GM21360 (cell line): ENCODE measurements at regions not wholly inside any gene's neighbourhood (a gene's known extent, or its start where the extent isn't known, plus 50 kb on each side); places are given as distances from the start of the nearest gene placed in this dataset.

Source experiments
- ATAC-seq: cut with Tn5 transposase; IDR thresholded peaks from one replicate; pipeline ENCODE4 v1.9.1; 2021; ENCODE audit warnings: mild to moderate bottlenecking, moderate library complexity; ENCODE audit not compliant: unreplicated experiment

DNA sequence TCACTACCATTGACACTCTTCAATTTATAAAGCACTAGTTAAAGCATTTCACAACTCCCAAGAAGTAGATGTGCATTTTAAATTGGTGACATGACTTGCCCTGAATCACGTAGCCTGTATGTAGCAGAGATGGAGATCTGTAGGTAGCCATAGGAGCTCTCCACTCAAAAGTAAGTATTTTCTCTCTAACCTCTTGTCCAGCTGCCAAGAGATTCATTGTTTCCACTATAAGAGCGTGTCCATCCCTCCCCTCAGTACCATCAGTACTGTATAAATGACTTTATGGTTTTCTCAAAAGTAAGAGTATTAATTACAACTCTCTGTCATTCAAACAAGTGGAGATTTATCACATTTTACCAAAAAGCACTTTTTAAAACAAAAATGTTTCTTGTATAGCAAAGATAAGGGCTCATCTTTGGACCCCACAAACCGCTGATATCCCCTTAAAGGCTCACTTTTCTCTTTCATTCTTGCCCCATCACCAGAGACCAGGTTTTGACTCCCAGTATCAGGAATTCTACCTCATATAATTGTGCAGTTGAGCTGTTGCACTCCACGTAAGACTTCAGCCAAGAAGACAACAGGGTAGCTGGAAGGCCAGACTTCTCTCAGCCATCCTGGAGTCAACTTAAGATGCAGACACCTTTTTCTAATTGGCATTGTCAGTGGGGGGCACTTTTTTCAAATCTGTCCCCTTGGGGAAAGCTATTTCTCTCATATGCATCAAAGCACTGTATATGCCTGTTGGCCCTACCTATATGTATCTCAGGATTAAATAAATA is 78.0 kb upstream of the GALNT5 start:
- no peak for ATAC-seq

DNA sequence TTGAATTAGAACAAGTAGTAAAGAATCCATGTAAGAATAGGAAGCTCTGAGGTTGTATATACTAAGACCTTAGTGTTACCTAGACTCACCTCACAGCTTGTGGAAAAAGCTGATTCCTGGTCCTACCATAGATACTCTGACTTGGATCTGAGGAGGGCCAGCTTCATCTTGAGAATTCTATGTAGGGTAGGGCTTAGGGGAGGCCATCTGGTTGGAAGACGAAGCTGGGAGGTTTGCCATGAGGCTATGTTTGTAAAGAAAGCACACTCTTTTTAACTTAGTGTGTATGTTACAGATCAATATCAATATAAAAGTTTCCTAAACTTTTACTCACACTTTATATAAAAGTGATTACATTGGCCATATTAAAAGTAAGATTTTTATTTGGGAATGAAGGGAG is 77.1 kb upstream of the GALNT5 start:
- no peak for ATAC-seq

DNA sequence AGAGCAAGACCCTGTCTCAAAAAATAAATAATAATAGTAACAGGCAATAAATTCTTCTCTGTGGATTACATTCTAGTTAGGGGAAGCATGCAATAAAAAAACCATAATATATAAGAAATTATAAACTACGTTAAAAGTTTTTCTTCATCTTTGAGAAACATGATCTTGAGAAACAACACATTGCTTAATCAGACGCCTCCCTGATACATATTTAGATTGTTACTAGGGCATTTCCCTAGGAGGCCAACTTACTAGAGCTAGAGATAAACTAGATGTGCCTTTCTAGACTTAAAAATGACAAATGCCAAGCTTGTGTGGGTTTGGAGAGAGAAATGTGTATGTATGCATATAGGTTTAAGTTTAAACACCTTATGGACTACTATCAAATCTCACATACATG is 76.3 kb upstream of the GALNT5 start:
- no peak for ATAC-seq

DNA sequence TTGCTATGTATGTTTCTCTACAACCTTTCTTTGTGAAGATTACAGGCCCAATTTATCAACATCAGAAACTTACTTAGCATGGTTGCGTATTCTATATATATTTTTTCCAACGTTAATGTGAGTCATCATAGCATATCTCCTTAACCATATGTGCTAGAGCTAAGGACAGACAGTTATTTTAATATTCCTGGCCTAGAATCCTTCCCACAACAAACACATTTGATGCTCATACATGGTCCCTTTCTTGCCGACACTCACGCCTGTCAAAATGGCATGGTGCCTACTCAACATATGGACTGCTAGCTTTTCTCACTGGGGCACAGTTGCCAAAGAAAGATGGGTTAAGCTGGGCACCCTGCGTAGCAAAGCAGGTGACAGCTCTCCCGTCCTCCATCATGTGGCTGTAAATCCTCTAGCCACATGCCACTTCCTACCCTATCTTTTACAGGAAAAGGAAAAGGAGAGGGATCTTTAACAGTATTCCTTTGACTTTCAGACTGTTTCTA is 75.2 kb upstream of the GALNT5 start:
- no peak for ATAC-seq

DNA sequence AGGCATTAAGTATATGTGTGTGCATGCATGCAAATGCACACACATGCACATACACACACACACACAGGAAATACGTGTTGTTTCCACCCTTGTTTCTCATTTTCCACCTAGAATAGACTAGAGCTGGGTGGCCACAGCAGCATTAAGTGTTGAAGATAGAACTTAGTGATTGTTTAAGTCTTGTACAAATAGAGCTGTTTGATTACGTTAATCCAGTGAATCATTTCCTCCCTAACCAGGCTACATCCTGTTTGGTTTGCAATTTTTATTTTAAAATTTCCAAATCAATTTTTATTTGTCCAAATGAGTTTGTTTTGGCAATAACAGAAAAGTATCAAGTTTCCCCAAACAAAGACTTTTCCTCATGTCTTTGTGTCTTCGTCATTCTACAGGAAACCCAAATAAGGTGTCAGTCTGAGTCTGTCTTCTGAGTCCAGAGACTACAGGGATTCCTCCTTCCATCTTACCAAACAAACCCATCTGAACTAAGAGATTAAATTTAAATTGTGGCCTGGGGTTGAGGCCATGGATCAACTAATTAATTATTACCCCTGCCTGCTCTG is 74.6 kb upstream of the GALNT5 start:
- no peak for ATAC-seq

DNA sequence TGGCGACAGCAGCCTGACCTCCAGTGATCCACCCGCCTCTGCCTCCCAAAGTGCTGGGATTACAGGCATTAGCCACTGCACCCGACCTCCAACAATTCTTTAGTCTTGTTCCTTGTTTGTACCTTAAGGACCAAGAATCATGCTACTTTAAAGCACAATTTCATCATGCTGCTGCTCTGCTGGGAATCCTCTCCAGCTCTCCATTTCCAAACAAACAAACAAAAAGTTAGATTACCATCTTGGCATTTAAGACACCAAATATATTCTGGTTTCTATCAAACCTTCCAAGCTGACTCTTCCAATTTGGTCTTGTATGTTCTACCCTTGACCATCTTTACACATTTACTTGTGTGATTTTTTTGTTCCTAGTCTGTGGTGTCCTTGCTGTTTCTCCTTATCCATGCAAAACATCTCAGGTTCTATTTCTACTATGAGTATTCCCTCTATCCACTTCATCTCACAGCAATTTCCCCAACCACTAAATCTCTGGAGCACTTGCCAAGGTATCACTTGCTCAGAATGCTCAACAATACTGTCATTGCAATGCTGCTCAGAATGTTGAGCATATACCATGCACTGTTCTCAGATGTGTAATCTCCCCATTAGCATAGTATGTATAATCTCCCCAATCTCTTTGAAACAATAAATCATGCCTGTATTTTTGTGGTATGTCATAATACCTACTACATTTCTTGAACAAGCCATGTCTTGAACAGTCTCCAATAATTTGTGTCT is 73.2 kb upstream of the GALNT5 start:
- no peak for ATAC-seq

DNA sequence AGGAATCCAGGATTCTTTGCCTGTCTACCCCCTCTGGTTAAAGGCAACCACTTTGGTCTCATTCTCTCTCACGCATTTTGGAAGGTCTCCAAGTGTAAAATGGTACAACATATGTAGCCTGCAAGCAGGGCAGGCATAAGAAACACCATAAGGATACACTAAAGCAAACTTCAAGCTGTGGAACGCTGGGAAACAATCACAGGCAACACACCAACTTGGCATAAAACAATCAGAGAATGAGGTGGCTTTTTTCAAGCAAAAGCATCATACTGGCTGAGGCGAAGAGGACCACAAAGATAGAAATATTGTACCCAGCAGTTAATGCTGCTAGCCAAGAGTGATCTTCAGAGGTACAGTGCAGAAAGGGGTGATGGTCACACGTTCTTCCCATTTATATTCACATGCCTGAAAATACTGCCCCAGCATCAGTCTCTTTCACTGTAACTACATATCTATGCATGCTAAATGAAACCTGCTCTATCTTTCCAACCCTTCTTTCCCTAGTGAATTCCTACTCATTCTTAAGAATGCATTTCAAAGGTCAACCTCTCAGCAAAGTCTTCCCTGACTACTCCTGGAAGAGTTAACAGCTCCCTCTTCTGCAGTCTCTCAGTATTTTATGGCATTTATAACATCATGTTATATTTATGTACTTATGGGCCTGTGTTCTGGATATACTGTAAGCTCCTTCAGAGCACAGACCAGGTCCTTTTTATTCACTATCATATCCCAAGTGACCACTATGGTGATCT is 71.9 kb upstream of the GALNT5 start:
- no peak for ATAC-seq

DNA sequence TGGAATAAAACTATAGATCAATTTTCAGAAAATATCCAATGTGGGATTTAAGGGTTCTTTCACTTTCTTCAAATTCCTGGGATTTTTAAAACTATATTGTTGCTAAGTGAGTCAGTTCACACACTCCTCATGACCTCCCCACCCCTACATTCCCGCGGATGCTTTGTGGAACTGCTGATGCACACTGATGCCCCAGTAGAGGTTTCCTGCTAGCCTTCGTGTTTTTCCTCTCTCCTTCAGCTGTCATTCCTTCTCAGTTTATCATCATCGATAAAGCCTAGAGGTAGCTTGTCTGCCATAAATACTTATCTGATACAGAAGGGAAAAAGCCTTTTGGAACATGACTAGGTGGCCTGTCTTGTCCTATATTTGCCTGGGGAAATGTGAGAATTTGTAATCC is 67.4 kb upstream of the GALNT5 start:
- ATAC-seq: no peak

DNA sequence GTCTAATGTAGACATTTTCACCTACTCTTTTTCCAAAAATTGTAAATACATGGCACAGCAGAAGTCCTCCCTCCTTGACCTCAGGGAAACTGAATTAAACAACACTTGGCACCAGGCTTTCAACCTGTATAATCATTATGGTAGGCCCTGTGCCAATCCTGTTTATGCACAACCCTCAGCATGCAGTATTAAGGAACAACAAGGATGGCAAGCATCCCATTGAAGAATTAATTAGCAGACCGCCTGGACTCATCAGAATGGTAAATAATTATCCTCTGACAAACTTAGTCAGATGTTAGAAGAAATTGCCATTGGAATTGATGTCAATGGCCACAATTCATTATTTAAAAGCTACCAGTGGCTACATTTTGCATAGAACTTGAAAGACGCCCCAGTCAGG is 66.3 kb upstream of the GALNT5 start:
- no peak for ATAC-seq

DNA sequence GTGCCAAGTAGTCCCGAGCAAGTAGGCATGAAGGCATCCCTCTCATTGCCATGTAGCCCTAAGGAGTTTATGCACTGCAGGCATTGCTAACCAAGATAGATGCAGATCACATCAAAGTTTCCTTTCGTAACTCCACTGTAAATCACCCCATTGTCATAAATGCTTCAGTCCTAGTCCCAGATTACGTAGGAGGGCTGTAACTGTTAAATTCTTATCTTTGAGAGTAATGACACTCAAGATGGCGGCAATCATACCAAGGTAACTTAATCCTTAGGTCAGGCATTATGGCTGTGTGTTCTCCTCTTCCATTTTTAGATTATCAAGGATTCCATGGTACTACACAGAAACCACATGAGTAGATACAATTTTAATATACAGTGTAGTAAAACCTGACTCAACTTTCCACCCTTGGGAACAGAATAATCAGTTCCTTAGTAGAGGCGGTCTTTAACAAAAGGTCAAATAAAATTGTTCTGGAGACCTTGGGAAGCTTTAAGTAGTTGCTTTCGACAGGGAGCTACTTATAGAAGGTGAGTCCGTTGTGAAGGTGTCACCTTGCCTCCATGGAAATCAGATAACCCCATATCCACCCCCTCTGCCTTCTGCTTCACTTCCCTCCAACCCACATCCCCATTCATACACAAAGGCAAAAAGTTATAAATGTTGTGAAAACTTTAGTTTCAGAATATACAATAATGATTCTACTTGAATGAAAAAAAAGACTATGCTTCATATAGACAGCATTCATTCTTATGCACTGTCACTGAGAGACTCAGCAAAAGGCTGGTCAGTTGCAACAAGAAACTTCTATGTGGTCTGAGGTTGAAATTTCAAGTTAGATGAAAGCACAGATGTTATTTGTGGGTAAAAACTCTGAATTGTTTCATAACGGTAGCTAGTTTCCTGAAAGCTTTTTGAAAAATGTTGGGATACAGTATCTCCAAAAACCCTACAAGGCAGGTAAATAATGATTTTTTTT is 64.8 kb upstream of the GALNT5 start:
- peak; percentile 75 for ATAC-seq

DNA sequence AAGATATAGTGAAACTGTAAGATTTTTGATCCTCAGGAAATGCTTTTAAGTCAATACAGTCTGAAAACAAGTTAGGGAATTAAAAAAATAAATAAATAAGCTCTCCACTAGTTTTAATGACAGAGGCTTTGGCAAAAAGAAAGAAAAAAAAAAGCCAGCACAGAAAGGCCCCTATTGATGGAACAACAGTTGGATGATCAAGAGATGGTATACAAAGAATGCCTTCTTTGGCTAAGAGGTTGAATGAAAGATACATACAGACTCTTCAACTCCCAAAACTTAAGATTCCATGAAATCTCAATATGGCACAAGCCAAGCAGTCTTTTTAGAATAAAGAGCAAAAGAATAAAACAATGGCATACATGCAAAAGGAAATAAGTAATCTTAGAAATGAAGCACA is 64.0 kb upstream of the GALNT5 start:
- no peak for ATAC-seq

DNA sequence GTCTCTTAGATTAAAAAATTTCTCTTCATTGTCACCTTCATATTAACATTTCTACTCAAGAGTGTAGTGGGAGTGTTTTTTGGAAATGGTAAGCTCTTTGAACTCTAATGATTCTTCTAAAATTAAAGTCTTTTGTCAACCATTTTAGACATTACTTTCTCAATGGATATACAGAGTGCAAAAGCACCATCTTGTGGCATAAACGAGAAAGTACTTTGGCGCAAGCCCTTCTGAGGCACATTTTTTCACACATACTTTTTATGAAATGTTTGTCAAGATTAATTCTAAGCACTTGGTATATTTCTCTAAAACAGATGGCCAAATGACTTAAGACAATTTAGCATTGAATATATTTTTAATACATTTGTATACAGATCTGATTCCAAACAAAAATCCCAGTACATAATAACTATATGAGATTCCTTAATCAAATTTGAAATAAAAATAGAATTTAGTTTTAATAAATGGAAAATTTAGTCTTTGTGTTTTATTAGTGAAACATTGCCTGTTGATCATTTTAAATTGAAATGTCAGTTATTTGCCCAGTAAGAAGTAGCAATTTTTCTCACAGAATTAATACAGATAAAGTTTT is 63.3 kb upstream of the GALNT5 start:
- peak; percentile 58 for ATAC-seq

DNA sequence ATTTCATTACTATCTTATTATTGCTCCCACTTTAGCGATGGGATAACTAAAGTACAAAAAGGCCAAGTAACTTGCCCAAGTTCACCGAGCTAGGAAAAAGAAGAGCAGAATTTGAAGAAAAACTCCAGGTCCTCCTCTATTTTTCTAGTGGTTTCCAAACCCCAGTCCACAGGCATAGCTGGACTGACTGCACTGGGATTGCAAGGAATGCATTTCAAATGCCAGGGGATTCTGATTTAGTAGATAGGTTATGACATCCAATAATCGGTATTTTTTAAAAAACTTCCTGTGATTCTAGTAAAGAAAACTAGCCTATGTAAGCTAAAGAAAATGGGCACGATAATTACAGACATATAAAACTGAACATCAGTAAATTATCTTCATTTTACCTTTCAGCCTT is 62.7 kb upstream of the GALNT5 start:
- ATAC-seq: no peak

DNA sequence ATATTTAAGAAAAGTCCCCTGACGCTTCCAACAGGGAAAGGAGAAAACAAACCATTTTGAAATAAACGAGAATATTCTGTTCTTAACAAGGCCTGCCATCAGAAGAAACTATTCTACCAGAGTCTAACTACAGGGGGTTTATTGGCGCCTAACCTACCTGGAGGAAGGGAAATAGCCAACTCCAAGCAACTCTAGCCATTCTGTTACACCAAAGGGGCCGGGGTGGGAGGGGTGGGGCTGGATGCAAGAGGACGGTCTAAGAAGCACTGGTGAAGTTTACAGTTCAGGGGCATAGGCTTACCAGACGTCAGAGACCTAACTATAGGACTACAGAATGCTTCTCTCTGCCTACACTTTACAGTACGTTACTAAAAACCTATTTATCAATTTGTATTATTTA is 60.5 kb upstream of the GALNT5 start:
- no peak for ATAC-seq

DNA sequence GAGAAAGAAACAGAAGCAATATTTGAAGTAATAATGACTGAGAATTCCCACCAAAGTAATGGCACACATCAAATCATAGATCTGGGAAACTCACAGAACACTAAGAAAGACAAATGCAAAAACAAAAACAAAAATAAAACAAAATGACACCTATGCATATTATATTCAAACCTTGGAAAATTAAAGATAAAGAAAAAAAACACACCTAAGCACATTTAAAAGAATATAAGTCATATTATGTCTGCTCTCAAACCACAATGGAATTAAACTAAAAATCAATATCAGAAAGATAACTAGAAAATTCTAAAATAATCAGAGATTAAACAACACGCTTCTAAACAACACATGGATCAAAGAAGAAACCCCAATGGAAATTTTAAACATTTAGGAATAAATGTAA is 59.7 kb upstream of the GALNT5 start:
- no peak for ATAC-seq

DNA sequence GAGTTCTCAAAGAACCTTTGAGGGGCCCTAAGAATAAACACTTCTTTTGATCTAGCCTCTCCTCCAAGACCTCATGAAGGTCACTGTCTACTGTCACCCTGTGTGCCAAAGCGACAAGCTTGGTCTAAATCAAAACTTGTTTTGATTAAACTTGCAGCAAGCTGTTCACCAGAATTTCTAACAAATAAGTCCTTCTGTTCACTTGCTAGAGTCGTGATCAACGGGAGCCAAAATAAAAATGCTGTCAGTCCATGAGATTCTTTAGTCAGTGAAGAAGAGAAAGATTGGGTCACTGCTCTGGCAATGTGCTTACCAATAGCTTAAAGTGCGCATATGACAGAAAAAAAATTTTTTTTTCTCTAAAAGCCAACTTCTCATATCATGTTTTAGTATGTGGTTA is 53.9 kb upstream of the GALNT5 start:
- no peak for ATAC-seq

DNA sequence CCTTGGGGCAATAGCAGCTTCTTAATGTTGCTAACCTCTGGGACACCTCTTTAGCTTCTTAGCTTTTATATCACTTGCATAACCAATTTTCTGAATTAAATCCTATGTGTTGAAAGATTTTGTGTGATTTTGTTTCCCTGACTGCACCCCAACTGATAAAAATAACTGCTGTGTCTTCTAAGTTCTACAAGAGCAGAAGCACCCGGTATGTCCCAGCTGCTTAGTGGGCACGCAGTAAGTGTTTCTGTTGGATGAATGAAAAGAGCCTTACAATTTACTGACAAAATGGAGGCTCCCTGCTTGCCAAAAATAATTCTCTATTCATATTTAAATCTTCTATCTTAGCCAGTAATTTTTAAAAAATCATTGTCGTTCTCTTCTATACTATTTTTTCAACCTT is 53.1 kb upstream of the GALNT5 start:
- ATAC-seq: no peak

DNA sequence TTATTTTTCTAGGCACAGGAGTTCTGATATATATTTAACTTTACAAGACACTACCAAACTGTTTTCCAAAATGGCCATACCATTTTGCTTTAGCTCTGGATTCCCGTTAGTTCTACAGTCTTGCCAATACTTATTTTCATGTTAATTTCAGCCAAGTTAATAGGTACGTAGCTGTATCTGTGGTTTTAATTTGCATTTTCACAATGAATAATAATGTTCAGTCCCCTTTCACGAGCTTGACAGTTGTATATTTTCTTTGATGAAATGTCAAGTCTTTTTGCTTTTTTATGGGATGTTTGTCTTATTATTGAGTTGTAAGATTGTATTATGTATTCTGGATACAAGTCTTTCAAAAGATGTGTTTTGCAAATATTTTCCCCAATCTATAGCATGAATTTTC is 50.6 kb upstream of the GALNT5 start:
- no peak for ATAC-seq
